WTC11 (cell line): ENCODE measurements at regions not wholly inside any gene's neighbourhood (a gene's known extent, or its start where the extent isn't known, plus 50 kb on each side); places are given as distances from the start of the nearest gene placed in this dataset.

Source experiments
- AFF4 ChIP-seq: sonication (generic); formaldehyde crosslinking; IDR thresholded peaks from 2 replicates; pipeline ENCODE4 v1.8.1; 2023; ENCODE audit warnings: mild to moderate bottlenecking, missing genetic modification reagents, borderline replicate concordance
- ATF3 ChIP-seq: sonication (generic); formaldehyde crosslinking; conservative IDR thresholded peaks from 2 replicates; pipeline ENCODE4 v1.8.1; 2022; ENCODE audit warnings: mild to moderate bottlenecking, missing genetic modification reagents
- CTCF ChIP-seq: fragments of 200-600 bp; IDR thresholded peaks from 2 replicates; pipeline ENCODE4 v1.8.0; 2022; ENCODE audit warnings: antibody characterized with exemption
- GRHL2 ChIP-seq: fragments of 250-450 bp; sonication (Bioruptor Pico); IDR thresholded peaks from 2 replicates; pipeline ENCODE4 v1.8.0; 2022; ENCODE audit warnings: mild to moderate bottlenecking, moderate library complexity; ENCODE audit not compliant: insufficient replicate concordance, severe bottlenecking
- IRF1 ChIP-seq: sonication (generic); formaldehyde crosslinking; IDR thresholded peaks from 2 replicates; pipeline ENCODE4 v1.8.0; 2023; ENCODE audit warnings: missing genetic modification reagents
- MLX ChIP-seq: sonication (generic); formaldehyde crosslinking; IDR thresholded peaks from 2 replicates; pipeline ENCODE4 v1.8.1; 2023; ENCODE audit warnings: mild to moderate bottlenecking, missing genetic modification reagents, moderate library complexity
- MYBL2 ChIP-seq: sonication (generic); formaldehyde crosslinking; IDR thresholded peaks from 2 replicates; pipeline ENCODE4 v1.8.1; 2023; ENCODE audit warnings: mild to moderate bottlenecking, moderate library complexity, missing genetic modification reagents
- PREB ChIP-seq: sonication (generic); formaldehyde crosslinking; IDR thresholded peaks from 2 replicates; pipeline ENCODE4 v1.8.1; 2022; ENCODE audit warnings: mild to moderate bottlenecking, missing genetic modification reagents, moderate library complexity, borderline replicate concordance
- SP1 ChIP-seq: sonication (generic); formaldehyde crosslinking; conservative IDR thresholded peaks from 2 replicates; pipeline ENCODE4 v1.8.1; 2022; ENCODE audit warnings: missing genetic modification reagents
- TEAD4 ChIP-seq: sonication (generic); formaldehyde crosslinking; IDR thresholded peaks from 2 replicates; pipeline ENCODE4 v1.8.0; 2022; ENCODE audit warnings: mild to moderate bottlenecking, missing genetic modification reagents
- USF1 ChIP-seq: sonication (generic); formaldehyde crosslinking; IDR thresholded peaks from 2 replicates; pipeline ENCODE4 v1.8.0; 2022; ENCODE audit warnings: mild to moderate bottlenecking, missing genetic modification reagents
- USF2 ChIP-seq: sonication (generic); formaldehyde crosslinking; IDR thresholded peaks from 2 replicates; pipeline ENCODE4 v1.8.1; 2023; ENCODE audit warnings: mild to moderate bottlenecking, missing genetic modification reagents, moderate library complexity
- ZNF232 ChIP-seq: sonication (generic); formaldehyde crosslinking; IDR thresholded peaks from 2 replicates; pipeline ENCODE4 v1.8.0; 2022; ENCODE audit warnings: mild to moderate bottlenecking, missing genetic modification reagents
- ZNF671 ChIP-seq: fragments of 250-450 bp; sonication (Bioruptor Pico); IDR thresholded peaks from 2 replicates; pipeline ENCODE4 v1.8.0; 2021; ENCODE audit warnings: mild to moderate bottlenecking

GRCh38 chr12:91588874-91589454 lies 406.3 kb upstream of the DCN start:
- TF ChIP-seq CTCF: no peak
- TF ChIP-seq PREB (CRISPR knock-in tag): no peak
- TF ChIP-seq USF2 (CRISPR knock-in tag): no peak
- no peak for TF ChIP-seq ZNF671 (CRISPR knock-in tag)
- TF ChIP-seq ZNF232 (CRISPR knock-in tag): no peak
- TF ChIP-seq AFF4: no peak
- TF ChIP-seq ATF3 (CRISPR knock-in tag): no peak
- TF ChIP-seq IRF1: no peak
- TF ChIP-seq MLX (CRISPR knock-in tag): no peak
- TF ChIP-seq GRHL2 (CRISPR knock-in tag): no peak
- TF ChIP-seq SP1 (CRISPR knock-in tag): no peak
- TF ChIP-seq MYBL2 (CRISPR knock-in tag): no peak
- TF ChIP-seq TEAD4 (CRISPR knock-in tag): no peak
- no peak for TF ChIP-seq USF1
